Right lobe of liver (tissue), 4 donors: ENCODE measurements at regions not wholly inside any gene's neighbourhood (a gene's known extent, or its start where the extent isn't known, plus 50 kb on each side); places are given as distances from the start of the nearest gene placed in this dataset.

Source experiments
- CTCF ChIP-seq, 4 donors: fragments of 200-600 bp in 3 of 4; fragments of 450-650 bp in 1 of 4; IDR thresholded peaks; one replicate each; pipeline versions ENCODE4 v1.5.1 to v1.8.0; 2016 to 2022; ENCODE audit warnings: antibody characterized with exemption in 4 of 4, mild to moderate bottlenecking in 2 of 4
- POLR2A ChIP-seq: fragments of 450-650 bp; IDR thresholded peaks from one replicate; pipeline ENCODE4 v1.6.1; 2017; ENCODE audit warnings: antibody characterized with exemption, mild to moderate bottlenecking
- donor health status: DM: no; HTN: no; CAD: no.
- donor health status: DM: no; HTN: no; CAD: no.
- donor health status: DM: no; HTN: yes; CAD: no.

GRCh38 chr6:144816936-144817335, 531.8 kb downstream of the UTRN start:
- TF ChIP-seq CTCF (IDR thresholded peaks at IDR 0.05) (no peak), POLR2A (no peak)
